ENCODE measurements at regions not wholly inside any gene's neighbourhood (a gene's known extent, or its start where the extent isn't known, plus 50 kb on each side); places are given as distances from the start of the nearest gene placed in this dataset.

GRCh38 chr14:53226553-53226952 lies 73.4 kb upstream of the DDHD1 start:
- no peak overlapping the region for H2BK20ac ChIP-seq (ENCODE audit: low read depth, low read length, poor library complexity, severe bottlenecking)
- no peak overlapping the region for H2BK120ac ChIP-seq (ENCODE audit: low read depth, low read length, poor library complexity, severe bottlenecking)
- no peak overlapping the region for H3K9ac ChIP-seq (ENCODE audit: extremely low read depth, insufficient read length, low read length)
- no peaks in the 10 kb centered on the region for H3K27me3 ChIP-seq (ENCODE audit: insufficient read depth, low read length)
- no peak overlapping the region; the same call in 1 of the 2 replicates for H3K14ac ChIP-seq (ENCODE audit: insufficient read depth, low read length)
- H3K9me3 ChIP-seq (ENCODE audit: control insufficient read depth, low read depth, low read length) = no peaks in the 10 kb centered on the region
- no peak overlapping the region for H3K4me2 ChIP-seq (ENCODE audit: insufficient read depth, insufficient read length, low read length)
- H3K79me2 ChIP-seq (ENCODE audit: insufficient read depth, low read length) = no peaks in the 10 kb centered on the region
- H4K8ac ChIP-seq (replicated peaks; ENCODE audit: insufficient read length, low read depth, low read length) = no peak overlapping the region
- H2BK5ac ChIP-seq (ENCODE audit: insufficient read length, low read length) = no peak overlapping the region
- no peak overlapping the region for H4K5ac ChIP-seq (ENCODE audit: insufficient read length, low read depth, low read length)
- Mint-ChIP-seq H3K36me3 (ENCODE audit: insufficient read depth in 1 of 3, low read depth in 3 of 3) (no peaks in the 10 kb centered on the region; a peak in 3 of 7 replicates), H3K27me3 (ENCODE audit: low read depth) (no peaks in the 10 kb centered on the region), H3K9me3 (peaks cover 7 to 10% of the 10 kb centered on the region in 2 experiments; a peak in 4 of 5 replicates), H3K27ac (no peak overlapping the region; a peak in 2 of 7 replicates), H3K4me3 (no peak overlapping the region), H3K4me1 (no peaks in the 10 kb centered on the region)
- H3K56ac ChIP-seq (ENCODE audit: insufficient read length, low read depth, low read length) = no peak overlapping the region
- H3K79me1 ChIP-seq (ENCODE audit: insufficient read depth, low read depth, low read length, poor library complexity, severe bottlenecking) = no peaks in the 10 kb centered on the region
- no peak overlapping the region for H2AFZ ChIP-seq (ENCODE audit: low read length)
- no peak for TF ChIP-seq CTCF (conservative IDR thresholded peaks at IDR 0.05)
- no peak for DNase-seq
- no peak overlapping the region for H2AK5ac ChIP-seq (ENCODE audit: insufficient read length, low read length)
- no peaks in the 10 kb centered on the region for H3K23me2 ChIP-seq (ENCODE audit: insufficient read length, low read depth, low read length, poor library complexity, severe bottlenecking)
- no peak overlapping the region for H3K4ac ChIP-seq (ENCODE audit: low read depth, low read length)
- no CpG with 5 or more reads among the region's 5 CpGs for WGBS (ENCODE audit: extremely low coverage, insufficient read length, low lambda C conversion rate)
- H3K27ac ChIP-seq (ENCODE audit: insufficient read length, low read depth, low read length) = no peak overlapping the region
- no peak overlapping the region for H3K18ac ChIP-seq (ENCODE audit: insufficient read length, low read depth, low read length)
- no peak overlapping the region for H3K23ac ChIP-seq (ENCODE audit: insufficient read length, low read depth, low read length)
- no peak overlapping the region for H4K91ac ChIP-seq (ENCODE audit: insufficient read length, low read depth, low read length)
- H2BK15ac ChIP-seq (ENCODE audit: low read depth, low read length) = no peak overlapping the region
- H2BK12ac ChIP-seq (ENCODE audit: insufficient read length, low read depth, low read length) = no peak overlapping the region
- H4K20me1 ChIP-seq (ENCODE audit: control insufficient read depth, insufficient read depth, insufficient read length) = no peaks in the 10 kb centered on the region
- no peak overlapping the region for H3T11ph ChIP-seq (ENCODE audit: low read length)
- H3K4me1 ChIP-seq (ENCODE audit: insufficient read depth, low read length) = no peaks in the 10 kb centered on the region
